HL-60 (cell line): ENCODE measurements at regions not wholly inside any gene's neighbourhood (a gene's known extent, or its start where the extent isn't known, plus 50 kb on each side); places are given as distances from the start of the nearest gene placed in this dataset.

Experiments
- DNase-seq, 2 experiments: peaks; one replicate each; pipeline ENCODE4 v3.0.0-alpha.2; 2010 to 2020; ENCODE audit warnings: low read depth in 1 of 2, low spot score in 1 of 2
- H3K27ac ChIP-seq: fragments of 250-450 bp; sonication (Bioruptor Pico); replicated peaks from 2 replicates; pipeline ENCODE4 v1.5.1; 2020; ENCODE audit warnings: mild to moderate bottlenecking, moderate library complexity
- H3K27me3 ChIP-seq: fragments of 250-450 bp; sonication (Bioruptor Pico); 2 replicates; pipeline ENCODE4 v1.5.1; 2021; ENCODE audit warnings: mild to moderate bottlenecking, moderate library complexity; ENCODE audit not compliant: insufficient read depth, poor library complexity, severe bottlenecking
- H3K4me3 ChIP-seq: replicated peaks from 2 replicates; pipeline ENCODE4 v1.5.1; 2011; ENCODE audit warnings: mild to moderate bottlenecking, control low read depth, low read length; ENCODE audit not compliant: insufficient read depth
- CTCF ChIP-seq: IDR thresholded peaks from one replicate; pipeline ENCODE4 v1.5.1; 2011; ENCODE audit warnings: low read length, control low read depth, inconsistent platforms; ENCODE audit not compliant: insufficient read depth
- GABPA ChIP-seq: IDR thresholded peaks from 2 replicates; pipeline ENCODE4 v1.6.1; 2012; ENCODE audit warnings: low read depth
- POLR2AphosphoS5 ChIP-seq: IDR thresholded peaks from 2 replicates; pipeline ENCODE4 v1.6.1; 2012; ENCODE audit warnings: low read depth
- REST ChIP-seq: IDR thresholded peaks from 2 replicates; pipeline ENCODE4 v1.6.1; 2012; ENCODE audit warnings: low read depth; ENCODE audit not compliant: insufficient replicate concordance
- SPI1 ChIP-seq: IDR thresholded peaks from 2 replicates; pipeline ENCODE4 v1.6.1; 2012; ENCODE audit warnings: low read depth, mild to moderate bottlenecking, borderline replicate concordance

- Histone ChIP-seq H3K27me3 (no peaks in the 10 kb centered on the region), H3K27ac (no peak overlapping the region), H3K4me3 (no peak overlapping the region)
- TF ChIP-seq GABPA (no peak), CTCF (no peak), POLR2AphosphoS5 (no peak), SPI1 (no peak), REST (no peak)
- no peak for DNase-seq
Observed at GRCh38 chr4:145279122-145279960, 99.0 kb upstream of the OTUD4 start.

GRCh38 chr4:145278341-145279121 is 98.1 kb upstream of the OTUD4 start:
- DNase-seq: no peak
- Histone ChIP-seq H3K27me3 (no peaks in the 10 kb centered on the region), H3K4me3 (no peak overlapping the region), H3K27ac (no peak overlapping the region)
- no peak for TF ChIP-seq CTCF
- TF ChIP-seq GABPA: no peak
- TF ChIP-seq REST: no peak
- no peak for TF ChIP-seq SPI1
- TF ChIP-seq POLR2AphosphoS5: no peak

GRCh38 chr4:145277011-145277410 is 96.6 kb upstream of the OTUD4 start:
- TF ChIP-seq GABPA (no peak), POLR2AphosphoS5 (no peak), REST (no peak), CTCF (no peak), SPI1 (no peak)
- no peak overlapping the region for H3K4me3 ChIP-seq
- DNase-seq: no peak
- H3K27me3 ChIP-seq: no peaks in the 10 kb centered on the region
- H3K27ac ChIP-seq: no peak overlapping the region
